GM21360 (cell line): ENCODE measurements at regions not wholly inside any gene's neighbourhood (a gene's known extent, or its start where the extent isn't known, plus 50 kb on each side); places are given as distances from the start of the nearest gene placed in this dataset.

ENCODE experiments used
- ATAC-seq: cut with Tn5 transposase; IDR thresholded peaks from one replicate; pipeline ENCODE4 v1.9.1; 2021; ENCODE audit warnings: mild to moderate bottlenecking, moderate library complexity; ENCODE audit not compliant: unreplicated experiment

DNA sequence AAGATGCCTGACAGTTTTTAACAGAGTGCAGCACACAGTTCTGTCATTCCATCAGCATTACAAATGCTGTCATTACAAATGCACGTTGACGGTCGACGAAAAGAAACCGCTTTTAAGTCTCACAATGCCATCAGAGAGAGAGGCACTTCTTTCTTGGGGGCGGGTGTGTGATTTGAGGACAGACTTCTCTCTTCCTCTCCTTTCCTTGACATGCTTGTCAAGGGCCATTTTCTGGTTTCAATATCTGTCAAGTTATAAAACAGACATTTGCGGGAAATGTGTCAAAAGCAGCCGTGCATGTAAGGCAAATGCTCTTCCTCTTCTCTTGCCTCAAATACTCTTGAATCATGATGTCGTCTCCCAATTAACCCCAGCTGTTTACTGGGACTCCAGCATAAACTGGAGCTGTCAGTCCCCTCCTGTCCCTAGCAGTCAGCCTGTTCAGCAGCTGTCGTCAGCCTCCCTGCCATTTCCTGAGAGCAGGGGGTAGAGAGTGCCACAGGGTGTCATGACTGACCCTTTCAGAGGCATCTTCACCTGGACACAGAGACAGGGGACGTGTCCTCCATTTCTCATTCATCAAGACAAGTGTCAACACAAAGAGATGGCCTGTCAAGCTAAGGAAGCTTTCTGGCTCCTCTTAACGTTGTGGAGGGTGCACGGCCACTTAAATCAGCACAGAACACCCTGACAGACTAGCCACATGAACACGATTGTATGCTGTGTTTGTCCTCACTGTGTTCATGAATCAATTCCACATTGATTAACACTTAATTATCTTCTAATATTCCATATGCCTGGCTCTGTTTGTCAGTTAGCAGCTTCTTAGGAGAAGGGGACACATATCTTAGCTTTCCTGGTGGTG is 305.4 kb upstream of the RAB6C start:
- ATAC-seq, result no peak

DNA sequence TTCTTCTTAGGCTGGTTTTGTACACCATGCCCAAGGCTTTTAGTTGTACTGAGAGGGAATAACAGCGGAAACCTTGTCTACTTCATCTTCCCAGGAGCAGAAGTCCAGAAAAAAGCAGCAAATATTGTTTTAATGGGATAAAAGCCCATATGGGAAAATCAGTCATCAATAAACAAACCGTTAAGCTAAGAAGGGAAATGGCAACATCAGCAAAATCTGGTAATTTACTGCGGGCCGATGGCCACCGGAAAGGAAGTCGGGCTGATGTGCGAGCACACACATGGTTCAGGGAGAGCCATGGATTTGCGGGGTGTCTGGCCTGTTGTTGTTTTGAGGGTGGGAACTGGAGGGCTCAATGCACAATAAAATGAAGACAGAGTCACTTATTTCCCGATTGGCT is 300.7 kb upstream of the RAB6C start:
- no peak for ATAC-seq

DNA sequence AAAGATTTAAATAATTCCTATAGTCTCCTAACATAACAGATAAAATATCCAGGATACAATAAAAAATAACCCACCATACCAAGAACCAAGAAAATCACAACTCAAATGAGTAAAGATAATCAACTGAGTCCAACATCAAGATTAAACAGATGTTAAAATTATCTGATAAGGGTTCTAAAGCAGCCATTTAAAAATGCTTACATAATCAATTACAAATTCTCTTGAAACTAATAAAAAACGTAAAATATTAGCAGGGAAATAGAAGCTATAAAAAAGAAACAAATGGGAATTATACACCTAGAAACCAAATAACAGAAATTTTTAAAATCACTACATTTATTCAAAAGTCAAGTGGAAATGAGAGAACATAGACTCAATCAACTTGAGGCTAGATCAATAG is 297.7 kb upstream of the RAB6C start:
- no peak for ATAC-seq

DNA sequence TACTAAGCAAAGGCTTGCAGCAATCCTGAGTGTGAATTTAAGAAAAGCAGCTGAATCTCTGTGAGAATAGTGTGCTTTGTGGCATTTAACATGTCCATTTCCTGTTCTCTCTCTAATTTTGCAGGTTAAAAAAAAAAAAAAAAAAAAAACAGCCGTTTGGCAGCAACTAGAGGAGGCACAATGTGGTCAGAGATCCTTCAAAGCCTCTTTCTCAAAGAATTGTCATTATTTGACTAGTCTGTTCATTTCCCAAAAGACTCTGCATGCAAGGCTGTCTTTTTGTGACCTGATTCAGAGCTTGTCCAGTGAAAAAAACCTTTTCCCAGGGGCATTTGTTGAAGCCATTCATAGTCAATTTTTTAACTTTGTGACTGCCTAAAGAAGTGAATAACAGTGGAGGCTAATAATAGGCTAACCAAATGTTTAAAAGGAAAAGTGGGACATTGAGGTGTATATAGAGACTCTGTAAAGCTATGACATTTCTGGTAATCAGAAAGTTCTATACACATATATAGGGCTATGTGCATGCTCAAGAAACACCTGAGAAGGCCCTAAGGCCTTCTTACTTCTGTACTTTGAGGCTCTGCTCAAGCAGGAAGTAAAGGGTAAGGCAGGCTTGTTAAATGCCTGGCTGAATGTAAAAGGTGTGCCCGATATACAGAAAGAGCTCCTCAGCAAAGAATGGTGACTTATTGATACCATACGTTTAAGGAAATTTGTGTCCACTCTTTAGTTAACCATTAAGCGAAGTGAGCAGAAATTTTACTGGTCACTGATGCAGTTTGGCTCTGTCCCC is 289.6 kb upstream of the RAB6C start:
- ATAC-seq, result no peak

DNA sequence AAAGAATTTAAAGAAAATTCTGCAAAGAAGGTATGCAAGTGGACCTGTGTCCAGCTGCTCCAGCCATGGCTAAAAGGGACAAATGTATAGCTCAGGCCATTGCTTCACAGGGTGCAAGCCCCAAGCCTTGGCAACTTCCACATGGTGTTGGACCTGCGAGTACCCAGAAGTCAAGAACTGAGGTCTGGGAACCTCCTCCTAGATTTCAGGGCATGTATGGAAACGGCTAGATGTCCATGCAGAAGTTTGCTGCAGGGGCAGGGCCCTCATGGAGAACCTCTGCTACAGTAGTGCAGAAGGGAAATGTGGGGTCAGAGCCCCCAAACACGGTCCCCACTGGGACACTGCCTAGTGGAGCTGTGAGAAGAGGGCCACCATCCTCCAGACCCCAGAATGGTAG is 284.0 kb upstream of the RAB6C start:
- ATAC-seq, result no peak

DNA sequence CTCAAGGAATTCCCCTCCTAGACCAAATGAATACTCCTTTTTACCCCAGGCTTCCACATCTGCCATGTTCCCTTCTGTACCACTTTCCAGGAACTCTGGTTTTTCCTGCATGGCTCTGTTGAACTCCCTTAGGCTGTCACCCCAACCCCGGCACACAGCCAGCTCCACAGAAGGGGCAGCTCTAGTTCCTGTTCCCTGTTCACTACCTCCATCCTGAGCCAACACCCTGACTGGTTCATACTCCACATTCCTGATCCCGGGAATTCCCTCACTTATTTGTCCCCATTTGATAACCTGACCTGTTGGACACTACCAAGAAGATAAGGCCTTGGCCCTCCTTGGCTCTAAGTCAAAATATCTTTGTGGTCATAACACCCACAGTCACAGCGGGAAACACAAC is 280.9 kb upstream of the RAB6C start:
- ATAC-seq, result no peak

DNA sequence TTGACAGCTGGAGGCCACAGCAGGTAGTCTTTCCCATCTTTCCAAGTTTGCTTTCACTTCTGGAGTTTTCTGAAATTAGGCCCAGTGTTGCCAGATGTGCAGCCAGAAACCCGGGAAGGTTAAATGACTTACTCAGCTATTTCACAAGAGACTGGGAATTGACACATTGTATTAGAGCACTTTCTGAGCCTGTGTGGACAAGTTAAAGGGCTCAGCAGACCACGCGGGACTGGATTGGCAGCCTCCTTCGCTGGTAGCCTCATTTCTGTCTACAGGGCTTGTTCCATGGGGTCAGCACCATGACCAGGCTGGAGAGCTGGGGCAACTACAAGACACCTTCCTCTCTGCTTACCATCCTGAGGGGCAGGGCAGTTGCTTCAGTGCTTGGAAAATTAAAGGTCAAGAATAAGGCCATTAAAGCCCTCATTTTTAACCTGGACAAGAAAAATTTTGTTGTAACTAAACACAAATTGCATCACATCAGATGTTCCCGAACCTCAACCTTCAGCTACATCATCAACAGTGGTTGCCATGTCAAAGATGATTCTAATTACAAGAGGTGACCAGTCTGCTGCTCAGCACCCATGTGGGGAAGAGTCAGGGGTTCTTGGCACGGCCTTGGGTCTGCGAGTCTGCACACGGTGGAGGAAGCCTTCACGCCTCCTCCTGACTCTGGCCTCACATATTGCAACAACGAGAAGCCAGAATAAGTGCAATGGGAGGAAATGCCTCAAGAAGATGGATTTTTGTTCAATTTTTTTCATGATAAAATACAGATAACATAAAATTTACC is 279.5 kb upstream of the RAB6C start:
- ATAC-seq, result no peak

DNA sequence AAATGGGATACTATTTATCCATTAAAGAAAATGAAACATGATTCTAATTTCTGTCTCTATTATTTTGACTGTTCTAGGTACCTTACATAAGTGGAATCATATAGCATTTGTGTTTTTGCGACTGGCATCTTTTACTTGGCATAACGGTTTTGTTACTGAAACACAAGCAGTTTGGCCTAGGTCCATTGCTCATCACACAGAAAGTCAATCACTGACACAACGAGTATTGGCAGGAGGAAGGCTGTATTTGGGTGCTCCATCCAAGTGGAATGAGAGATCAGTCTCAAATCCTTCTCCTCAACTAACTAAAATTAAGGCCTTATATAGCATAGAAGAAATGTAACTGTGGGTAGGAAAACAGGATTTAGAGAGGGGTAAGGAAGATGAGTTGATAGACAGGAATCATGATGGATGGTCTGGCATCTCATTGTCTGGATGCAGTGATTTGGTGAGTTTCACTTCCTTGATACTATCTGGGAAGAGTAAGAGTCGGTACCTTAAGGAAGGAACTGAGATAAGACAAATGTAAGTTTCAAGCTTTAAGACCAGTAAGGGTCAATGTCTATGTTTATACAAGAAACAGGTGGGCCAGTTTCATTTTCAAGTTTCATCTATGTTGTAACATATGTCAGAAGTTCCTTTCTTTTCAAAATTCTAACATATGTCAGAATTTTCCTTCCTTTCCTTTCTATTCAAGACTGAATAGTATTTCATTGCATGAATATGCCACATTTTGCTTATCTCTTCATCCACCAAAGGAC is 276.9 kb upstream of the RAB6C start:
- ATAC-seq, result no peak

DNA sequence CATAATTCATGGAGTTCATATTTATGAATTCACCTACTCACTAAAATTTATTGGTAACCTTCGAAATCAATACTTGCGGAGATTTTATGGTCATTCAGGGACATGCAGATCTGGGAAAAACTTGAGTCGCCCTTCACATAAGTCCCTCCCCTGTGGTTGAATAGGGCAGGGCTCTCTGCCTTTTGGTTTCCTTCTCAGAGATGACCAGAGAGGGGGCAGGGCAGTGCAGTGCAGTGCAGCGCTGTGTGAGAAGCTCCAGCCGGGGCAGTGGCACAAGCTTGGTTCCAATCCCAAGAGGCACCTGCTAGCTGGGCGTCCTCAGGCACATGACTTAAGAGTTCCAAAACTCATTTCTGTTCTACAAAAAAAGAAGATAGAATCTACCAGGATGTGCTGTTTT is 274.4 kb upstream of the RAB6C start:
- no peak for ATAC-seq

DNA sequence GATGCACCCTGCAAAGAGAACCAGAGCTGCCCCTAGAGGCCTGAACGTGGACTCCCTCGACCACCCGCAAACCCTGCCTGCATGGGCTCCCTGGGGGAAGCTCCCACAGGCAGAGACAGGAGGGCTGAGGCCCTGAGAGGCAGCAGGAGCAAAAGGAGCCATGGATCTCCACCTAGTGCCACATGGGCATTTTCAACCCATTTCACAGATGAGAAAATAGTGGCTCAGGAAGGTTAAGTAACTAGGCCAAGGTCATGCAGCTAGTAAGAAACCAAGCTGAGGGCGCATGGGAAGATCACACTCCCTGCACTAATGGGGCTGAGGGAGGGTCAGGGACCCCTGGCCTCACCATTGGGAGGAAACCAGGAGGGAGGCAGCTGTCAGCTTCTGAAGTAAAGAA is 271.7 kb upstream of the RAB6C start:
- no peak for ATAC-seq

DNA sequence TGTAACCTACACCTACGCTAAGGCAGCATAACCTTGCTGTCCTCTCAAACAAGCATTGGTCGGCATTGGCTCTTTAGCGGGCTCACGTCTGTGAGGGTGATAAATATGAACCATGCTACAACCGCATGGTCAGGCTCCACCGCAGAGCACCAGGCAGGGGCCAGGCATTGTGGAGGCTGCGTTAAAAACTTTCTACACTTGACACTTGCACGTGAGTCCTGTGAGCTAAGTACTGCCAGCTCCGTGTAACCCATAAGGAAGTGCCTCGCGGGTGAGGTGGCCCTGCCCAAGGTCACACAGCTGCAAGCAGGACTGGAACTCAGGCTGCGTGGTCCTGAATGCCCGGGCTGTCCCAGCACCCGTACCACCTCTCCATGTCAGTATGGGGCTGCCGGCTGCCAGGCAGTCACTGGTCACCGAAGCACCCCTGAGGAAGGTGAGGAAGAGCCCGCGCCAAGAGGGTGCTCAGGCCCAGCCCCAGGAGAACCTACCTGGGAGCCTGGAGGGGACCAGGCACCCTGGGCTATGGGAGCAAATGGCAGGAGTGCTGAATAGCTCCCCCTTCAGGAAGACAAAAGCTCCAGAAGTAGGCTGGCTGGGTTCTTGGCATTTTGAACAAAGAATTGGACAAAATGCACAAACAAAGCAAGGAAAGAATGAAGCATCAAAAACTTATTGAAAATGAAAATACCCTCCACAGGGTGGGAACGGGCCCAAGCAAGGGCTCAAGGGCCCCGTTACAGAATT is 271.1 kb upstream of the RAB6C start:
- ATAC-seq, result no peak

DNA sequence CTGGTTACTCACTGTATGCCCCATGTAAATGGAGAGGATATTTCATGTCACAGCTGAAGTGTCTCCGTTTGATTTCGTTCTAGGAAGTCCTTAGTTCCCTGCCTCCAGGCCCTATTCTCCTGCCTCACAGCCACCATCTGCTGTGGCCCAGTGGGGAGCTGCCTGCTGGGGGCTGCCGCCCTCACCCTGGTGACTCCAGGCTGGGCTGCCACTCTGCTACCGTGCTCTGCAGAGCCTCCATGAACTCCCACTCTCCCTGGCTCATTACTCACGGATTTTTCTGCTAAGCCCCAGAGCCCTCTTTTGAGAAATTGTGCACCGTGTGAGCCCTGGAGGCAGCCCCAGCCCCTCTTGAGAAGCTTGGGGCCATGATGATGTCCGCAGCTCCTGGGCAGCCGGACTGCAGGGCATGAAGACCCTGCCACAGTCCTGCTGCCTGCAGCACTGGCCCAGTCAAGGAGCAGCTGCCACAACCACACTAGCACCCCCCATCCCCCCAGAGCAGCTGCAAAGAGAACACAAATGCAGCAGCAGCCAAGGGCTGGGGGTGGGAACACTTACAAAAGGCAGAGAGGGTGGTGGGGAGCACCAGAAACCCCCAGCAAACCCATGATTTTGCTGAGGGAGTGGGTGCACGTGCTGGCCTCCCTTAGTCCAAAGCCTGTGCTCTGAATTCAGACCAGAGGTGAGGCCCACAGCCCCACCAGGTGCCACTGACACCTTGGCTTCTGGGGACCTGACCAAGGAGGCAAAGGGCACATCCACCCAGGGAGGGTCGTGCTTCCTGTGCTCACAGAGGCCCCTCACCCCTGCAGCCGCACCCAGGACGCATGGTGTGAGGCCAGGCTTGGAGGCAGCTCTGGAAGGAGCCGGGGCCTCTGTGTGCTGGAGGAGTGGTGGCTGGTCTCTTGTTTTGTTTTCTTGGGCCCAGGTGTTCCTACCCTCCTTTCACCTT is 270.2 kb upstream of the RAB6C start:
- no peak for ATAC-seq

DNA sequence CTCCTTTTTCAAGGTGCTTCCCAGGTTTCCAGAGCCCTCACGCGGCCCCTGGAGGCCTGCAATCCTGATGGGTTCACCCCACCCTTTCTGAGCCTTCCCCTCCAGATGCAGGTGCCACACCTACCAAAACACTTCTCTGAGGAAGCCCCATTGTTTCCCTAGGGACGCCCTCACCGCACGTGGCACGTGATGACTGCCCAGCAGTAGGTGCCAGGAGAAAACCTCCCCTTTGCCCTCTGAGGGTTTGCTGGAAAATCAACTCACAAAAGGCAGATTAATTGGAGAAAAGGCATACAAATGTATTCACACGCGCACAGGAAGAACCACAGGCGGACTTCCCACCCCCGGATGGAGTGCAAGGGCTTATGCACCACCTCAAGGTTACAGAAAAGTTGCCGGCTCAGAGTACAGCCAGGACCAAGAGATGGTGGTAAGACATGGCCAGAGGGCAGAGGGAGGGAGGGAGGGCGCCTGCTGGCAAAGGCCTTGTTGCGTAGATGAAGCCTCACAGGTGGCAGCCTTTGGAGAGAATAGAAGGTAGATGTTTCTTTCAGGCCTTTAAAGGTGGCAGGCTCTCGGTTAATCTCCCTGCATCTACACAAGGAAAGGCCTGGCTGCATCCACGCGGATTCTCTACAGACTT is 269.4 kb upstream of the RAB6C start:
- no peak for ATAC-seq

DNA sequence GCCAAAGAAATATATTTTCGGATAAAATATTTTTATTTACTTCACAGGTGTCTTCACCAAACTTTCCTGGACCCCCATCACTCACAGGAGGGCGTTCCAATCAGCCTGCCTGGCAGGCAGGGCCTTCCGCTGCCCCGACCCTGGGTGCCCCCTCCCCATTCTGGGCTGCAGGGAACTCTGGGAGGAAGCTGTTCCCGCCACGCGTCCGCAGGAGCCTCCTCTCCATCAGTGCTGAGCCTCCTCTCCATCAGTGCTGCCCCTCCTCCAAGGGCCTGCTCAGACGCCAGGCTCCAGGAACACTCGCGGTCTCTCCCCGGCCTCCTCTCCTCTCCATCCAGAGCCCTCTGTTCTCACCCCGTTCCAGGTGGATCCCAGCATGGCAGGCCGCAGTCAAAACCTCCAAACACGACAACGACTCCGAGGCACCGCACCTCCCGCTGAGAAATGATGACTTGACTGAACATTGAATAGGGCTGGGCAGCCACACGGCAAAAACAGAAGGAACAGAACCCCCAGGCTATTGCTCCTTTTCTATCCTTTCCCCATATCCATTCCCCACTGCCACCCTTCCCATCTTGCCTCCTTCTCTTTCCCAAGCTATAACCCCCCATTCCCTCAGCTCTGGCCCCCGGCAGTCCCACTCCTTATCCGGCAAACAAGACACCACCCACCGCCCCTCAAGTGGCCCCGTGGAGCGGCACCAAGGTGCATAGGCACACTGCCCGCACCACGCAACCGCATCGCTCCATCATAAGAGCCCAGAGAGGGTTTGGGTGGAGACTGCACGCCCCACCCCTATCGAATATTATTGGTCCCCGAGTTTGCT is 268.6 kb upstream of the RAB6C start:
- no peak for ATAC-seq

DNA sequence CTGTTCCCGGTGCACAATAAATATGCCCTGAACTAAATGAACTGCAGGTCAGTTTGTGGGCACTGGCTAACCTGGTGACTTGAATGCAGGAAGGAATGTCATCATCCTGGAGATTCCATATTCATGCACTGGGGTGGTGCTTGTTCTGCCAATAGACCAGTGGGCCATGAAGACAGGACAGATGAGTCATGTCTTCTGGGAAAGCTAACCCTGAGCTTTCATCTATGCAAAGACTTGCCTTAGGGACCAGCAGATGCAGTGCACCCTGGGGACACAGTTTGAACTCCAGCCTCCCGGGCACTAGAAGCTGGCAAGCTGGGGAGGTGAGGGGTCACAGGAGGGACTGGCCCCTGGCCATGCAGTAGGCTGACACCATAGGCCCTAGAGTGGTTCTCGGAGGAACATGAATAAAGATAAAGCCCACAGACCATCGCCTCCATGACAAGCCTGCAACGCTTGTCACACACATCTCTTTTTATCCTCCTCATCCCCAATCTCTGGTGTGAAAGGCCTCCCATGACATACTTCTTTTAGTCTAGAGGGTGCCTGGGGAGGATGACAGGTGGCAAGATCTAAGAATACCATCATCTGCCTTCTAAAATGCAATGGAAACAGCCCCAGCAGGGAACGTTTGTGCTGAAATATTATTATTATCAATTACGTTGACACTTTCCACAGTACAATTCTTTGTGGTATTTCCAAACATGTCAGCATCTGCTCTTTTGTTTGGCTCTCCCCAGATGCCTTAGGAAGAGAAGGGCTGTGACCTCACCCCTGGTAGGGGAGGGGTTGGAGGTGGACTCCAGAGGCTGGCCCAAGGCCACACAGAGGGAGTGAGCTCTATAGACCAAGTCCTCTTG is 267.4 kb upstream of the RAB6C start:
- no peak for ATAC-seq

DNA sequence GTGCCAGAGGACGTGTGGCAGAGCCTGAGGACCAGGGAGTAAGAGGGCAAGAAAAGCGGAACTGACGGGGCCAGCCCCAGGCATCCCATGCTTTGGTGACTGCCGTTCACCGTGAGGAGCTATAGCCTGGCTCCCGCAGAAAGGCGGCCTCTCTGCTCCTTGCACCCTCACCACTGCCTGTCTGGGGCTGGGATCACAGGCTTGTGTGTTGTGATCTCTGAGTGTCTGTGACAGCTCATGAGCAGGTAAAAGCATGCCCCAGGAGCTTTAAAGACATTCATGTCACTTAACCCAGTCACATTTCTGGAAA is 266.8 kb upstream of the RAB6C start:
- ATAC-seq, result no peak

DNA sequence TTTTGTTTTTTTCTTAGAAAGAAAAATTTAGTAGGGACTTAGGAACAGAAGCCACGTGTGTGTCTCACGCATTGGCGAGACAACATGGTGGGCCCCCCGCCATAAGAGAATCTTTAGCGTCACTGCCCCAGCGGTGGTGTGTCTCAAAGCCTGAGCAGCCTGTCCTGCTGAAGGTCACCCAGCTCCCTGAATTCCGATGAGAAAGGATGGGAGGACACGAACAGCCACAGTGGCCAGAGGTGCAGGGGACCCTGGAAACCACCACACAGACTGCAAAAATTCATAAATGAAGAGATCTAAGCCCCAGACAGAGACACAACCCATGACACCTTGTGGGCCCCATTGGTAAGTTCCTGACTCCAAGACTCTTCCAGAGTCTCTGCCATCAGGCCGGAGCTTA is 266.1 kb upstream of the RAB6C start:
- no peak for ATAC-seq
